Progenitor cell of endocrine pancreas (in vitro differentiated cells): ENCODE measurements at regions not wholly inside any gene's neighbourhood (a gene's known extent, or its start where the extent isn't known, plus 50 kb on each side); places are given as distances from the start of the nearest gene placed in this dataset.

ENCODE experiments used
- DNase-seq: peaks from one replicate; pipeline ENCODE4 v3.0.0; 2021; ENCODE audit warnings: low spot score; ENCODE audit not compliant: unreplicated experiment
- H3K27ac Mint-ChIP-seq: 2 replicates; pipeline ENCODE4 v1.8.0; 2021; ENCODE audit warnings: mild to moderate bottlenecking, moderate library complexity, mixed read lengths
- H3K27me3 Mint-ChIP-seq: 2 replicates; pipeline ENCODE4 v1.8.0; 2021; ENCODE audit warnings: mixed read lengths
- H3K36me3 Mint-ChIP-seq: 2 replicates; pipeline ENCODE4 v1.8.0; 2022; ENCODE audit warnings: mixed read lengths; ENCODE audit not compliant: insufficient read depth
- H3K4me1 Mint-ChIP-seq: 2 replicates; pipeline ENCODE4 v1.8.0; 2021; ENCODE audit warnings: low read depth, mixed read lengths
- H3K4me3 Mint-ChIP-seq: 2 replicates; pipeline ENCODE4 v1.8.0; 2021; ENCODE audit warnings: low read depth, mild to moderate bottlenecking, moderate library complexity, mixed read lengths
- H3K9me3 Mint-ChIP-seq: 2 replicates; pipeline ENCODE4 v1.8.0; 2021; ENCODE audit warnings: low read depth, mixed read lengths
- CTCF ChIP-seq: fragments of 200-600 bp; sonication (generic); IDR thresholded peaks from one replicate; pipeline ENCODE4 v1.5.0; 2021; ENCODE audit warnings: antibody characterized with exemption, mild to moderate bottlenecking; ENCODE audit not compliant: unreplicated experiment

DNA sequence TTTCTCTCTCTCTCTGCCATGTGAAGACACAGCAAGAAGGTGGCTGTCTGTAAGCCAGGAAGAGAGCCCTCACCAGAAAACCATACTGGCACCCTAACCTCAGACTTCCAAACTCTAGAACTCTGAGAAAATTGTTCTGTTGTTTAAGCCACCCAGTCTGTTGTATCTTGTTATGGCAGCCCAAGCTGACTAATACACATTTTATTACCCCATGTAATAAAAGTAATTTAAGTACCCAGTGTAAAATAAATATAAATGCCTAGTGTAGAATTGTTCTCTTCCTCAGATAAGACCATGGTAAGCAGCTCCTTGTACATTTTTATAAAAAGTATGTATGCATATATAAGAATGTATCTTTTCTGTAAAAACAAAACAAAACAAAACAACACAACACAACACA is 119.7 kb downstream of the DTL start:
- Mint-ChIP-seq H3K4me1 (no peaks in the 10 kb centered on the region), H3K27me3 (no peaks in the 10 kb centered on the region), H3K4me3 (no peak overlapping the region), H3K9me3 (no peaks in the 10 kb centered on the region), H3K27ac (no peak overlapping the region), H3K36me3 (no peaks in the 10 kb centered on the region)
- no peak for TF ChIP-seq CTCF
- DNase-seq = no peak

DNA sequence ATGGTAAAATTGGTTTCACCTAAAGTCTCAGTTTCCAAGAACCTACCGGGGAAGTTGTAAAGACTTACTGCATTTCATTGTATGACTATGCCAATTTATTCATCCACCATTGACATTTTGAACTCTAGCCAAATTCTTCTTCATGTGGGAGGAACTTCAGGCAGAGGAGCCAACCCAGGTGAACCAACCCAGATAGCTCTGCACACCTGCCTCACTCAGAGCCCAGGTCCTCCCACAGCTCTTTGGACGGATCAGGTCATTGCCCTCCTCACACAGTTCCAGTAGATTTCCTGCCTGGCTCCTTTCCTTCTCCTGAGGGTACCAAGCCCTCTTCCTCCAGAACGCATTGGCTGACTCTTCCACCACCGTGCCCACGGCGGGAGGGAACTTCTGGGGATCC is 121.7 kb downstream of the DTL start:
- H3K9me3 Mint-ChIP-seq = no peaks in the 10 kb centered on the region
- no peaks in the 10 kb centered on the region for H3K4me1 Mint-ChIP-seq
- H3K27me3 Mint-ChIP-seq = no peaks in the 10 kb centered on the region
- TF ChIP-seq CTCF = no peak
- H3K27ac Mint-ChIP-seq = no peak overlapping the region
- no peaks in the 10 kb centered on the region for H3K36me3 Mint-ChIP-seq
- no peak overlapping the region for H3K4me3 Mint-ChIP-seq
- no peak for DNase-seq

GRCh38 chr1:212158912-212159796 is 123.6 kb downstream of the DTL start:
- H3K9me3 Mint-ChIP-seq = no peaks in the 10 kb centered on the region
- H3K27me3 Mint-ChIP-seq = no peaks in the 10 kb centered on the region
- DNase-seq = no peak
- no peaks in the 10 kb centered on the region for H3K36me3 Mint-ChIP-seq
- H3K4me3 Mint-ChIP-seq = no peak overlapping the region
- TF ChIP-seq CTCF = no peak
- H3K4me1 Mint-ChIP-seq = no peaks in the 10 kb centered on the region
- H3K27ac Mint-ChIP-seq = no peak overlapping the region

DNA sequence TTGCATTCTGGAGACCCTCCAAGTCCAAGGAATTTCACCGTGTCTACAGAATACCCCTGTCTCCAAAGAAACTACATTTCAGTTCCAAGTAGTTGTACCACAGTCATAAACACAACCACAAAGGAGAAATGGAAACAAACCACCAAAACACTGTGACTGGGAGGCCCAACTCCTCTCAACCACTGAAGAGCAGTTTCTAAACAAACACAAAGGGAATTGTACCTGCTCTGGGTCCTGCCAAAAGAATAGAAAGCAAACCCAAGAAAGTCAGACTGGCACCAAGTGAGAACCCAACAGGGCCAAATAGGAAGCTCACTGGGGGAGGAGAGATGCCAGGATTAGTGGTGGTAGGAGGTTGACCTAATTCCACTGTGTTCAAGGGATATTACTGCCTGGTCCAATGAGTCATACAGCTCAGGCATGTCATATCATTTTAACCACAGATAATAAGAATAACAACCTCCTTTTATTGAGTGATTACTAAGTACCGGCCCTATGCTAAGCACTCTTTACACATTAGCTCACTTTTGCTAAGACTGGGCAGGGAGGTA is 123.9 kb upstream of the PPP2R5A start:
- Mint-ChIP-seq H3K27ac (no peak overlapping the region), H3K27me3 (no peaks in the 10 kb centered on the region), H3K4me3 (no peak overlapping the region), H3K4me1 (no peaks in the 10 kb centered on the region), H3K9me3 (no peaks in the 10 kb centered on the region), H3K36me3 (no peaks in the 10 kb centered on the region)
- DNase-seq = no peak
- no peak for TF ChIP-seq CTCF

DNA sequence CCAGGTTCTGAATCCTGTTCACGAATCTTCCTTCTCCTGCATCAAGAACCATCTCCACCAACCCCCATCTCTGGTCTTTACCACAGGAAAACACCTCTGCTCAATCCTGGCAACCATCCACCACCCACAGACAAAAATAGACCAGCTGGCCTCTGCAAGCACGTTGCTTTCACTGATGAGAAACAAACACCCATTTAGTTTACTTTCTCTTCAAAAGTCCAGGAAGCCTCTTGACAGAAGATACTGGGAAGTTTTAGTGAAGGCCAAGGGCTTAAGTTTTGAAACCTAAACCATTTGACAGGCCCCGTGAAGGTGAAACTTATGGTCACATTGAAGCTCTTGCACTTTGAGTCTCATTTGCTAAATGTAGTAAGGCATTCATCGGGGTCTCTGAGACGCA is 122.6 kb upstream of the PPP2R5A start:
- Mint-ChIP-seq H3K27ac (no peak overlapping the region), H3K9me3 (no peaks in the 10 kb centered on the region), H3K4me3 (no peak overlapping the region), H3K4me1 (no peaks in the 10 kb centered on the region), H3K36me3 (no peaks in the 10 kb centered on the region), H3K27me3 (no peaks in the 10 kb centered on the region)
- no peak for TF ChIP-seq CTCF
- DNase-seq = no peak
